Upper lobe of left lung (tissue), 6 donors: ENCODE measurements at regions not wholly inside any gene's neighbourhood (a gene's known extent, or its start where the extent isn't known, plus 50 kb on each side); places are given as distances from the start of the nearest gene placed in this dataset.

ENCODE experiments used
- ATAC-seq, 2 donors: fragments of 200-7000 bp; cut with Tn5 transposase; one replicate each; pipeline ENCODE4 v1.9.1; 2022; ENCODE audit warnings: mild to moderate bottlenecking in 2 of 2, moderate library complexity in 2 of 2; ENCODE audit not compliant: low FRiP score in 2 of 2
- DNase-seq, 2 donors: peaks; one replicate each; pipeline ENCODE4 v3.0.0-alpha.2; 2019 to 2020
- H3K27ac ChIP-seq, 4 donors: fragments of 200-600 bp; sonication (generic); one replicate each; pipeline ENCODE4 v1.5.1; 2016 to 2019
- H3K27me3 ChIP-seq, 4 donors: fragments of 200-600 bp; sonication (generic); one replicate each; pipeline ENCODE4 v1.5.1; 2017 to 2019
- H3K36me3 ChIP-seq, 4 donors: fragments of 200-600 bp; sonication (generic); one replicate each; pipeline ENCODE4 v1.5.1; 2016 to 2019
- H3K4me1 ChIP-seq, 4 donors: fragments of 200-600 bp; sonication (generic); one replicate each; pipeline ENCODE4 v1.5.1; 2018 to 2019
- H3K4me3 ChIP-seq, 4 donors: fragments of 200-600 bp; sonication (generic); one replicate each; pipeline ENCODE4 v1.5.1; 2017 to 2019; ENCODE audit warnings: mild to moderate bottlenecking in 2 of 4, moderate library complexity in 1 of 4
- H3K9me3 ChIP-seq, 4 donors: fragments of 200-600 bp; sonication (generic); one replicate each; pipeline ENCODE4 v1.5.1; 2018 to 2019
- CTCF ChIP-seq, 6 experiments: fragments of 450-650 bp in 4 of 6; fragments of 200-600 bp in 2 of 6; sonication (generic) in 2 of 6; IDR thresholded peaks; one replicate each; pipeline ENCODE4 v1.5.1; 2016 to 2019; ENCODE audit warnings: antibody characterized with exemption in 6 of 6
- EP300 ChIP-seq, 4 donors: sonication (generic); formaldehyde crosslinking; IDR thresholded peaks; one replicate each; pipeline ENCODE4 v1.5.1; 2017; ENCODE audit warnings: antibody characterized with exemption in 4 of 4, control low read depth in 2 of 4
- POLR2A ChIP-seq, 4 donors: fragments of 450-650 bp; IDR thresholded peaks; one replicate each; pipeline ENCODE4 v1.5.1; 2016 to 2017; ENCODE audit warnings: antibody characterized with exemption in 4 of 4, mild to moderate bottlenecking in 2 of 4
- POLR2AphosphoS5 ChIP-seq, 2 donors: sonication (generic); formaldehyde crosslinking; IDR thresholded peaks; one replicate each; pipeline ENCODE4 v1.5.1; 2017; ENCODE audit warnings: antibody characterized with exemption in 2 of 2
- WGBS, 2 donors: methylation state at CpG; one replicate each; pipeline ENCODE4 v1.1.5; 2017 to 2018; 5-methylcytosine and 5-hydroxymethylcytosine counted together
- donor health status: DM: no; HTN: no; CAD: no; lungs with moderate emphysema.
- donor health status: DM: no; HTN: yes; CAD: no; lungs with severe emphysema.

- WGBS, 2 donors: 86 to 88% methylated on average over 3 of the region's 3 CpGs
- ATAC-seq: no peak
- no peaks in the 10 kb centered on the region for H3K27me3 ChIP-seq
- H3K4me1 ChIP-seq: no peaks in the 10 kb centered on the region
- no peak for DNase-seq
- no peak for TF ChIP-seq EP300 (IDR thresholded peaks at IDR 0.05)
- TF ChIP-seq CTCF (IDR thresholded peaks at IDR 0.05): no peak
- TF ChIP-seq POLR2AphosphoS5 (IDR thresholded peaks at IDR 0.05): no peak
- TF ChIP-seq POLR2A (IDR thresholded peaks at IDR 0.05): no peak
- no peaks in the 10 kb centered on the region for H3K9me3 ChIP-seq
- H3K36me3 ChIP-seq: no peaks in the 10 kb centered on the region
- H3K27ac ChIP-seq: no peak overlapping the region
- no peak overlapping the region for H3K4me3 ChIP-seq
Observed at GRCh38 chr6:104563306-104563705, 296.4 kb downstream of the HACE1 start.

- H3K4me3 ChIP-seq: no peak overlapping the region
- no peaks in the 10 kb centered on the region for H3K9me3 ChIP-seq
- H3K4me1 ChIP-seq: no peaks in the 10 kb centered on the region
- WGBS, 2 donors: 88 to 89% methylated on average over 3 of the region's 3 CpGs
- no peaks in the 10 kb centered on the region for H3K27me3 ChIP-seq
- ATAC-seq (no peak), DNase-seq (no peak)
- no peak for TF ChIP-seq POLR2A (IDR thresholded peaks at IDR 0.05)
- no peak for TF ChIP-seq CTCF (IDR thresholded peaks at IDR 0.05)
- TF ChIP-seq EP300 (IDR thresholded peaks at IDR 0.05): no peak
- no peak for TF ChIP-seq POLR2AphosphoS5 (IDR thresholded peaks at IDR 0.05)
- H3K27ac ChIP-seq: no peak overlapping the region
- no peaks in the 10 kb centered on the region for H3K36me3 ChIP-seq
Observed at GRCh38 chr6:104559435-104560202, 300.1 kb downstream of the HACE1 start.

GRCh38 chr6:104558746-104559145 lies 301.0 kb downstream of the HACE1 start:
- no peak for TF ChIP-seq POLR2AphosphoS5 (IDR thresholded peaks at IDR 0.05)
- no peak for TF ChIP-seq EP300 (IDR thresholded peaks at IDR 0.05)
- no peak for TF ChIP-seq POLR2A (IDR thresholded peaks at IDR 0.05)
- no peak for TF ChIP-seq CTCF (IDR thresholded peaks at IDR 0.05)
- no peak for ATAC-seq
- DNase-seq: no peak
- H3K27me3 ChIP-seq: no peaks in the 10 kb centered on the region
- no peaks in the 10 kb centered on the region for H3K9me3 ChIP-seq
- WGBS, 2 donors: 72 to 80% methylated on average over 3 of the region's 3 CpGs
- no peak overlapping the region for H3K4me3 ChIP-seq
- H3K4me1 ChIP-seq: no peaks in the 10 kb centered on the region
- no peaks in the 10 kb centered on the region for H3K36me3 ChIP-seq
- no peak overlapping the region for H3K27ac ChIP-seq

GRCh38 chr6:104548297-104548696 lies 311.4 kb downstream of the HACE1 start:
- ATAC-seq: no peak
- Histone ChIP-seq H3K9me3 (no peaks in the 10 kb centered on the region), H3K4me3 (no peak overlapping the region), H3K27ac (no peak overlapping the region), H3K4me1 (no peaks in the 10 kb centered on the region), H3K36me3 (no peaks in the 10 kb centered on the region), H3K27me3 (no peaks in the 10 kb centered on the region)
- TF ChIP-seq CTCF (IDR thresholded peaks at IDR 0.05): no peak
- TF ChIP-seq POLR2AphosphoS5 (IDR thresholded peaks at IDR 0.05): no peak
- no peak for TF ChIP-seq EP300 (IDR thresholded peaks at IDR 0.05)
- no peak for TF ChIP-seq POLR2A (IDR thresholded peaks at IDR 0.05)
- 64 to 71% methylated on average over 4 of the region's 4 CpGs for WGBS, 2 donors
- DNase-seq: no peak

- H3K36me3 ChIP-seq: no peaks in the 10 kb centered on the region
- H3K9me3 ChIP-seq: no peaks in the 10 kb centered on the region
- H3K4me1 ChIP-seq: no peaks in the 10 kb centered on the region
- 63 to 74% methylated on average over 1 of the region's 1 CpG for WGBS, 2 donors
- H3K27ac ChIP-seq: no peak overlapping the region
- no peak for TF ChIP-seq POLR2A (IDR thresholded peaks at IDR 0.05)
- TF ChIP-seq CTCF (IDR thresholded peaks at IDR 0.05): no peak
- TF ChIP-seq POLR2AphosphoS5 (IDR thresholded peaks at IDR 0.05): no peak
- TF ChIP-seq EP300 (IDR thresholded peaks at IDR 0.05): no peak
- no peak overlapping the region for H3K4me3 ChIP-seq
- ATAC-seq (no peak), DNase-seq (no peak)
- H3K27me3 ChIP-seq: no peaks in the 10 kb centered on the region
Observed at GRCh38 chr6:104541411-104541810, 318.3 kb downstream of the HACE1 start.
